Endodermal cell (in vitro differentiated cells): ENCODE measurements at regions not wholly inside any gene's neighbourhood (a gene's known extent, or its start where the extent isn't known, plus 50 kb on each side); places are given as distances from the start of the nearest gene placed in this dataset.

ENCODE experiments used
- DNase-seq: peaks from one replicate; pipeline ENCODE4 v3.0.0-alpha.2; 2017
- H3K27ac ChIP-seq: 2 replicates; pipeline ENCODE4 v1.5.1; 2013; ENCODE audit warnings: mild to moderate bottlenecking, low read depth, low read length, moderate library complexity
- H3K27me3 ChIP-seq: 2 replicates; pipeline ENCODE4 v1.6.1; 2013; ENCODE audit warnings: mild to moderate bottlenecking, low read length, moderate library complexity; ENCODE audit not compliant: insufficient read depth, control insufficient read depth, poor library complexity, severe bottlenecking
- H3K36me3 ChIP-seq: 2 replicates; pipeline ENCODE4 v1.7.0; 2013; ENCODE audit warnings: mild to moderate bottlenecking, low read length, moderate library complexity; ENCODE audit not compliant: control insufficient read depth, insufficient read depth
- H3K4me1 ChIP-seq: one replicate; pipeline ENCODE4 v1.7.0; 2013; ENCODE audit warnings: low read length; ENCODE audit not compliant: control insufficient read depth, insufficient read depth
- H3K4me3 ChIP-seq: 2 replicates; pipeline ENCODE4 v1.5.1; 2013; ENCODE audit warnings: mild to moderate bottlenecking, low read length, moderate library complexity
- H3K9ac ChIP-seq: 2 replicates; pipeline ENCODE4 v1.6.1; 2013; ENCODE audit warnings: mild to moderate bottlenecking, low read length, moderate library complexity; ENCODE audit not compliant: poor library complexity, severe bottlenecking; ENCODE audit errors: extremely low read depth
- H3K9me3 ChIP-seq: 2 replicates; pipeline ENCODE4 v1.6.1; 2013; ENCODE audit warnings: mild to moderate bottlenecking, low read length, moderate library complexity; ENCODE audit not compliant: control insufficient read depth
- H3K27ac Mint-ChIP-seq: 2 replicates; pipeline ENCODE4 v1.8.0; 2020; ENCODE audit warnings: mixed read lengths
- H3K27me3 Mint-ChIP-seq: 2 replicates; pipeline ENCODE4 v1.8.0; 2021; ENCODE audit warnings: mild to moderate bottlenecking, mixed read lengths; ENCODE audit not compliant: insufficient read depth
- H3K36me3 Mint-ChIP-seq: 2 replicates; pipeline ENCODE4 v1.8.0; 2020; ENCODE audit warnings: low read depth, mixed read lengths
- H3K4me1 Mint-ChIP-seq: 2 replicates; pipeline ENCODE4 v1.8.0; 2020; ENCODE audit warnings: mixed read lengths
- H3K4me3 Mint-ChIP-seq: 2 replicates; pipeline ENCODE4 v1.8.0; 2020; ENCODE audit warnings: mild to moderate bottlenecking, moderate library complexity, mixed read lengths
- H3K9me3 Mint-ChIP-seq: 2 replicates; pipeline ENCODE4 v1.8.0; 2020; ENCODE audit warnings: mild to moderate bottlenecking, mixed read lengths
- CTCF ChIP-seq: fragments of 200-600 bp; sonication (generic); conservative IDR thresholded peaks from 2 replicates; pipeline ENCODE4 v1.5.0; 2021; ENCODE audit warnings: antibody characterized with exemption, mild to moderate bottlenecking
- WGBS, 2 experiments: methylation state at CpG; one replicate each; pipeline versions ENCODE4 v1.1.5 to v1.1.7; 2013; ENCODE audit warnings: missing lambda C conversion rate in 2 of 2, mixed read lengths in 1 of 2; ENCODE audit not compliant: insufficient coverage in 1 of 2, insufficient read length in 1 of 2; 5-methylcytosine and 5-hydroxymethylcytosine counted together

DNA sequence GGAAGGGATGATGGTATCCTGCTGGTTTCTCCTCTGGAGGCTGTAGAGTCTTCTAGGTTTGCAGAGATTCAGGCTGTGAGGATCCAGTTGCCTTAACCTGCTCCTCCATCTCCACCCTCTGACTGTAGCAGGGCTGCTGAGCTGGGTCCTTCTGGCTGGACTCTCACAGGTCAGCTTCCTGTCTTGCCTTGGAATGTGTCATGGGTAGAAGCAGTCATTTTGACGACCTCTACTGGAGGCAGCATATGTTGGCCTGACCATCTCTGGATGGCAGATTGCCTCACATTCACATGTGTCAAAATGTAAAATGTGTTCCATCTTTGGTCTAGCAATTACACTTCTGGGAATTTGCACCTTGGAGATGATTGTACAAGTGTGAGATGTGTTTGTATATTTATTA is 504.4 kb upstream of the EEF2KMT start:
- no peak overlapping the region for H3K4me3 Mint-ChIP-seq
- no peak overlapping the region for H3K27ac Mint-ChIP-seq
- Histone ChIP-seq H3K9ac (no peak overlapping the region), H3K36me3 (no peaks in the 10 kb centered on the region), H3K27me3 (peaks cover 12% of the 10 kb centered on the region), H3K4me1 (no peaks in the 10 kb centered on the region), H3K9me3 (no peaks in the 10 kb centered on the region), H3K27ac (no peak overlapping the region), H3K4me3 (no peak overlapping the region)
- no peak for DNase-seq
- no peak for TF ChIP-seq CTCF
- 50 to 76% methylated on average over 1 of the region's 1 CpG for WGBS, 2 experiments
- no peaks in the 10 kb centered on the region for H3K27me3 Mint-ChIP-seq
- H3K9me3 Mint-ChIP-seq, result no peaks in the 10 kb centered on the region
- no peaks in the 10 kb centered on the region for H3K4me1 Mint-ChIP-seq
- H3K36me3 Mint-ChIP-seq, result no peaks in the 10 kb centered on the region

GRCh38 chr16:5598793-5599192 is 501.2 kb upstream of the EEF2KMT start:
- no peak overlapping the region for H3K27ac Mint-ChIP-seq
- H3K27me3 Mint-ChIP-seq, result peaks cover 4% of the 10 kb centered on the region
- no peak overlapping the region for H3K9ac ChIP-seq
- no peak overlapping the region for H3K27ac ChIP-seq
- no peak for DNase-seq
- H3K4me3 ChIP-seq, result no peak overlapping the region
- H3K36me3 Mint-ChIP-seq, result no peaks in the 10 kb centered on the region
- H3K4me1 Mint-ChIP-seq, result no peaks in the 10 kb centered on the region
- H3K36me3 ChIP-seq, result no peaks in the 10 kb centered on the region
- H3K27me3 ChIP-seq, result no peaks in the 10 kb centered on the region
- TF ChIP-seq CTCF, result no peak
- no peaks in the 10 kb centered on the region for H3K4me1 ChIP-seq
- no peaks in the 10 kb centered on the region for H3K9me3 Mint-ChIP-seq
- 89 to 96% methylated on average over 3 to 7 of the region's 7 CpGs for WGBS, 2 experiments
- H3K4me3 Mint-ChIP-seq, result no peak overlapping the region
- no peaks in the 10 kb centered on the region for H3K9me3 ChIP-seq

- Mint-ChIP-seq H3K4me1 (no peaks in the 10 kb centered on the region), H3K27me3 (peaks cover 4% of the 10 kb centered on the region), H3K9me3 (no peaks in the 10 kb centered on the region), H3K4me3 (no peak overlapping the region), H3K36me3 (no peaks in the 10 kb centered on the region), H3K27ac (no peak overlapping the region)
- no peak overlapping the region for H3K9ac ChIP-seq
- H3K36me3 ChIP-seq, result no peaks in the 10 kb centered on the region
- WGBS, 2 experiments, result 92 to 100% methylated on average over 3 of the region's 3 CpGs
- H3K27me3 ChIP-seq, result no peaks in the 10 kb centered on the region
- no peak for TF ChIP-seq CTCF
- no peak overlapping the region for H3K27ac ChIP-seq
- no peaks in the 10 kb centered on the region for H3K9me3 ChIP-seq
- no peaks in the 10 kb centered on the region for H3K4me1 ChIP-seq
- no peak overlapping the region for H3K4me3 ChIP-seq
- DNase-seq, result no peak
Observed at GRCh38 chr16:5595849-5596248, 498.3 kb upstream of the EEF2KMT start.
